NT2/D1 (cell line): ENCODE measurements at regions not wholly inside any gene's neighbourhood (a gene's known extent, or its start where the extent isn't known, plus 50 kb on each side); places are given as distances from the start of the nearest gene placed in this dataset.

Experiments used
- DNase-seq: peaks from one replicate; pipeline ENCODE4 v3.0.0-alpha.2; 2011; ENCODE audit warnings: low read depth, low spot score
- H3K27me3 ChIP-seq: 2 replicates; pipeline ENCODE4 v1.6.0; 2011; ENCODE audit warnings: mild to moderate bottlenecking; ENCODE audit not compliant: insufficient read length, insufficient read depth
- H3K36me3 ChIP-seq: 2 replicates; pipeline ENCODE4 v1.6.1; 2011; ENCODE audit warnings: mild to moderate bottlenecking, low read length, mixed read lengths; ENCODE audit not compliant: insufficient read depth, insufficient read length
- H3K4me1 ChIP-seq: 2 replicates; pipeline ENCODE4 v1.5.1; 2011; ENCODE audit not compliant: insufficient read depth, insufficient read length
- H3K4me3 ChIP-seq: 2 replicates; pipeline ENCODE4 v1.5.1; 2011; ENCODE audit warnings: low read depth; ENCODE audit not compliant: insufficient read length
- H3K9ac ChIP-seq: 2 replicates; pipeline ENCODE4 v1.6.0; 2011; ENCODE audit warnings: low read depth; ENCODE audit not compliant: insufficient read length
- H3K9me3 ChIP-seq: 2 replicates; pipeline ENCODE4 v1.5.1; 2011; ENCODE audit warnings: mild to moderate bottlenecking, low read length; ENCODE audit not compliant: insufficient read depth
- SUZ12 ChIP-seq: IDR thresholded peaks from 2 replicates; pipeline ENCODE4 v1.6.1; 2011; ENCODE audit not compliant: insufficient read length, insufficient read depth; ENCODE audit errors: extremely low read depth
- YY1 ChIP-seq: IDR thresholded peaks from 2 replicates; pipeline ENCODE4 v1.6.1; 2011; ENCODE audit not compliant: insufficient read length, insufficient read depth
- ZNF274 ChIP-seq: IDR thresholded peaks from 2 replicates; pipeline ENCODE4 v1.6.1; 2011; ENCODE audit warnings: mild to moderate bottlenecking, low read depth, low read length

GRCh38 chr17:55668312-55668920 lies 54.2 kb downstream of the TMEM100 start:
- peaks cover 12% of the 10 kb centered on the region; the same call in 1 of the 2 replicates for H3K9me3 ChIP-seq
- no peaks in the 10 kb centered on the region for H3K27me3 ChIP-seq
- H3K4me1 ChIP-seq, result peaks cover 11% of the 10 kb centered on the region
- H3K36me3 ChIP-seq, result no peaks in the 10 kb centered on the region
- H3K4me3 ChIP-seq, result no peak overlapping the region
- H3K9ac ChIP-seq, result no peak overlapping the region
- no peak for TF ChIP-seq ZNF274
- no peak for TF ChIP-seq SUZ12
- TF ChIP-seq YY1, result no peak
- DNase-seq, result peak; percentile 5

GRCh38 chr17:55666806-55667205 lies 55.9 kb downstream of the TMEM100 start:
- 0 out of 2 replicates have a peak, but pooled peaks cover 4% of the 10 kb centered on the region for H3K9me3 ChIP-seq
- peaks cover 11% of the 10 kb centered on the region for H3K4me1 ChIP-seq
- H3K4me3 ChIP-seq, result no peak overlapping the region
- no peak overlapping the region for H3K9ac ChIP-seq
- DNase-seq, result no peak
- H3K27me3 ChIP-seq, result no peaks in the 10 kb centered on the region
- H3K36me3 ChIP-seq, result no peaks in the 10 kb centered on the region
- no peak for TF ChIP-seq ZNF274

- peaks cover 11% of the 10 kb centered on the region for H3K4me1 ChIP-seq
- H3K36me3 ChIP-seq, result no peaks in the 10 kb centered on the region
- H3K4me3 ChIP-seq, result no peak overlapping the region
- no peak for DNase-seq
- H3K27me3 ChIP-seq, result no peaks in the 10 kb centered on the region
- no peak for TF ChIP-seq SUZ12
- no peak for TF ChIP-seq ZNF274
- H3K9ac ChIP-seq, result no peak overlapping the region
- no peaks in the 10 kb centered on the region for H3K9me3 ChIP-seq
These were observed 58.4 kb downstream of the TMEM100 start for GRCh38 chr17:55664287-55664686.

DNA sequence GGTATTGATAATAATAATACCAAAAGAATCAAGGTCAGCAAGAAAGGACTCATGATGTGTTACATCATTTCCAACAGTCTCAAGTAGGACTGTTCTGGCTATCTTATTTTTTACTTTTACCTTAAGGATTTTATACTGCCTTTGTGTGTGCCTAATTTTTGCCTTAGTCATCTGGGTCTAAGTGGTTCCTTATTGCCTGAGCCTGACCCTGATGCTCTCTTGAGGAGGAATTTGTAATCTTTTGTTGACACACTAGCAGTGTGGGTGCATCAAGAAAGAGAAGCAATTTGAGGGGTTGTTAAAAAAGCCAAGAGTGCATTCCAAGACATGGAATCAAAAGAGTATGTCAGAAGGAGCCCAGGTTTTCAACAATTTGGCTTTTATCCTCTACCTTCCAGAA lies 59.3 kb downstream of the TMEM100 start:
- no peak for TF ChIP-seq ZNF274
- no peak for TF ChIP-seq SUZ12
- TF ChIP-seq YY1, result no peak
- Histone ChIP-seq H3K27me3 (no peaks in the 10 kb centered on the region), H3K36me3 (no peaks in the 10 kb centered on the region)

DNA sequence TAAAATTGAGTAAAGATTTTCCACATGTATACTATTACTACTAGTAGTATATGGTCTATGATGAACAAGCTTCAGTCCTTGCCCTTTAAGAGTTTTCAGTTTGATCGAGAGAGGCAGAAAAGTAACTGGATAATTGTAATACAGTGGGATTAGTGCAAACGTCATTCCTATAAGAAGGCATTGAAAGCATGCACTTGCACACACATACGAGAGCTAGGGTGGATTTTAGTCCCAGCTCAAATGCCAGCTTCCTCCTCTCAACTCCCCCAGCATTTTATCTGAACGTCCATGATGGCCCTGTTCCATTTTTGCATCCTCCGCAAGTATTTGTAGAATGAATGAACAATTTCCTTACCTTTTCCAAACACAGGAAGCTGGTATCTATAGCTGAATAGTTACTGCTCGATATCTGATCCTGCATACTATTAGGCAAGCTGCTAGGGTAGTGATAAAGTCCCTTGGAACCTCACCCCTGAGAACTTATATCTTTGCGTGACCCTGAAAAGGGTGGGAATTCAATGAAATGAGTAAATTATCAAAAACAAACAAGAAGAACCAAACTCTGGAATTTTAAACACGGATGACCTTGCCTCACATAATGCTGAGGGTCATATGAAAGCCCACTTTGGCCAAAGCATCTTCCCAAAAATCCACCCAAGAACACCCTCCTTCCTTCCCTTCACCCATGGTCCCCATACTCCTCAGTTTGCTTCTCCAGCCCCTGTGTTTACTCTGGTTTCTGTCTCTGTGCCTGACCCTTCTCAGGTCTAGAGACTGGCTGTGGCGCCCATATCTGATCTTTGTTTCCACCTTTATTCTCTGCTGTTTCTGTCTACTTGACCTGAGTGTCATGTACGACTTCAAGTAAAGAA lies 60.5 kb downstream of the TMEM100 start:
- Histone ChIP-seq H3K9me3 (no peaks in the 10 kb centered on the region), H3K36me3 (no peaks in the 10 kb centered on the region), H3K9ac (no peak overlapping the region), H3K27me3 (no peaks in the 10 kb centered on the region), H3K4me1 (no peaks in the 10 kb centered on the region), H3K4me3 (no peak overlapping the region)
- TF ChIP-seq YY1, result no peak
- no peak for TF ChIP-seq ZNF274
- TF ChIP-seq SUZ12, result no peak
- no peak for DNase-seq

More for the DNA sequence above, 59.3 kb downstream of the TMEM100 start:
- Histone ChIP-seq H3K4me1 (peaks cover 8% of the 10 kb centered on the region), H3K9me3 (no peaks in the 10 kb centered on the region), H3K4me3 (no peak overlapping the region), H3K9ac (no peak overlapping the region)
- no peak for DNase-seq

DNA sequence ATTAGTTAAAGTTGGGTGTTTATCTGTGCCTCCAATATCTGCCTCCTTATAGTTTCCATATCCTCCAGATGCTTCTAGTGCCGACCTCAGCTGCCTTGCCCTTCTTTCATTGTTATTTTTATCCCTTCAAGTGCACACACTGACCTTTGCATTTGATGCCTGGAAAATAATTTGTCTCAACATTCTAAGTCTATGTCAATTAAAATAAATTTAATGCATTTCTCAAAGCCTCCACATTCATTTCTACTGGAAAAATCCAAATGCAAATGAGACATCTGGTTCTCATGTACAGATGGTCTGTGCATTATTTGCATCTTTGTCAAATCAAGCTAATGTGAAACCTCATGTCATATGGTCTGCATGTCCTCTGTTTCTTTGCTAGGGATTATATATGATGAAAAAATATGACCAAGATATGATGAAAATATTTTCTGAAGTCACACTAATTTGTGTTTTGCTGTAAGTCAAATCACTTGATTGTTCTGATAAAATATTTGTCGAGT lies 61.4 kb downstream of the TMEM100 start:
- H3K4me1 ChIP-seq, result no peaks in the 10 kb centered on the region
- no peaks in the 10 kb centered on the region for H3K9me3 ChIP-seq
- no peak for DNase-seq
- no peaks in the 10 kb centered on the region for H3K27me3 ChIP-seq
- no peak for TF ChIP-seq SUZ12
- no peak for TF ChIP-seq YY1
- TF ChIP-seq ZNF274, result no peak
- no peak overlapping the region for H3K9ac ChIP-seq
- no peaks in the 10 kb centered on the region for H3K36me3 ChIP-seq
- no peak overlapping the region for H3K4me3 ChIP-seq

DNA sequence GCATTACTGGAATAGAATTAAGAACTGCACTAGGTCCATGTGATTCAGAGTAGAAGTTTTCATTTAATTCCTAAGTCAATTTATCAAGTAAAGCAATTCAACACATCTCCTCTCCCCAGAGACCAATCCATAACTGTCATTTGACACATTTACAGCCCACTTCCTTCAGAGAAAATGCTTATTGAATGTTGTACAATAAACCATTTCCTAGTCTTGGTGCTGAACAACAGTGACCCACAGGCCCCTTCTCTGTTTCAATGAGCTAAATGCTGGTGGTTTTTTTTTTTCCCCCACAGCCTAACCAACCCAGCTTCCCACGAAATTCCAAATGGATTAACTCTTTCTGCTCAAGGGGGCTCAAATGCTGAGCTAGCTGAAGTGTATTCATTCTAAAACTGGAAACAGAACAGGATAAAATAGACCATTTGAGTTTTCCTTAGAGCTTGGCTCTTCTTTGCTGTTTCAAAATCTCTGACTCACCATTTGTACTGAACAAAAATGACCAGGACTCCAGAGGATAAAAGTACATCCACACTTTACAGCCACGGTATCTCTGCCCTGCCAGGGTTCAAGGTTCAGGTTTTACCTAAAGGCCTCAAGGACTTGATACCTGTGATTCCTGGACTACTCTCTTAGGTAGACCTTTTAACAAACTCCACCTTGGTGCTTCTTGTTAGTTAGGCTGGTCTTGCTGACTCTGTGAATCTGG lies 62.3 kb downstream of the TMEM100 start:
- no peak for TF ChIP-seq ZNF274
- no peak for TF ChIP-seq SUZ12
- no peak for TF ChIP-seq YY1
- DNase-seq, result no peak
- Histone ChIP-seq H3K27me3 (no peaks in the 10 kb centered on the region), H3K9ac (no peak overlapping the region), H3K36me3 (no peaks in the 10 kb centered on the region), H3K4me3 (no peak overlapping the region), H3K4me1 (no peaks in the 10 kb centered on the region), H3K9me3 (no peaks in the 10 kb centered on the region)

GRCh38 chr17:55659661-55660060 lies 63.0 kb downstream of the TMEM100 start:
- DNase-seq, result no peak
- no peaks in the 10 kb centered on the region for H3K27me3 ChIP-seq
- TF ChIP-seq SUZ12, result no peak
- no peak for TF ChIP-seq ZNF274
- no peak for TF ChIP-seq YY1

More at GRCh38 chr17:55659661-55660060, 63.0 kb downstream of the TMEM100 start:
- H3K4me3 ChIP-seq, result no peak overlapping the region
- H3K4me1 ChIP-seq, result no peaks in the 10 kb centered on the region
- H3K36me3 ChIP-seq, result no peaks in the 10 kb centered on the region
- no peaks in the 10 kb centered on the region for H3K9me3 ChIP-seq
- no peak overlapping the region for H3K9ac ChIP-seq
